Osteocyte (in vitro differentiated cells): ENCODE measurements at regions not wholly inside any gene's neighbourhood (a gene's known extent, or its start where the extent isn't known, plus 50 kb on each side); places are given as distances from the start of the nearest gene placed in this dataset.
"Not testable (repeated sequence)": the region's sequence is repeated elsewhere in the genome, so short reads cannot be mapped to it uniquely, and the experiment has no call there.

Experiments
- DNase-seq: peaks from one replicate; pipeline ENCODE4 v3.0.0; 2021; ENCODE audit warnings: mixed read lengths; ENCODE audit not compliant: unreplicated experiment; ENCODE audit errors: extremely low spot score
- H3K27ac Mint-ChIP-seq: one replicate; pipeline ENCODE4 v1.8.0; 2021; ENCODE audit warnings: mild to moderate bottlenecking, mixed read lengths; ENCODE audit not compliant: unreplicated experiment
- H3K27me3 Mint-ChIP-seq: one replicate; pipeline ENCODE4 v1.8.0; 2021; ENCODE audit warnings: mixed read lengths; ENCODE audit not compliant: unreplicated experiment
- H3K36me3 Mint-ChIP-seq: one replicate; pipeline ENCODE4 v1.8.0; 2021; ENCODE audit warnings: mixed read lengths; ENCODE audit not compliant: unreplicated experiment
- H3K4me1 Mint-ChIP-seq: one replicate; pipeline ENCODE4 v1.8.0; 2021; ENCODE audit warnings: mixed read lengths; ENCODE audit not compliant: unreplicated experiment
- H3K4me3 Mint-ChIP-seq: one replicate; pipeline ENCODE4 v1.8.0; 2021; ENCODE audit warnings: mild to moderate bottlenecking, moderate library complexity, mixed read lengths; ENCODE audit not compliant: unreplicated experiment
- H3K9me3 Mint-ChIP-seq: one replicate; pipeline ENCODE4 v1.8.0; 2021; ENCODE audit warnings: mixed read lengths; ENCODE audit not compliant: unreplicated experiment
- CTCF ChIP-seq: fragments of 200-600 bp; sonication (generic); IDR thresholded peaks from 2 replicates; pipeline ENCODE4 v1.5.0; 2021; ENCODE audit warnings: antibody characterized with exemption, mild to moderate bottlenecking, moderate library complexity

DNA sequence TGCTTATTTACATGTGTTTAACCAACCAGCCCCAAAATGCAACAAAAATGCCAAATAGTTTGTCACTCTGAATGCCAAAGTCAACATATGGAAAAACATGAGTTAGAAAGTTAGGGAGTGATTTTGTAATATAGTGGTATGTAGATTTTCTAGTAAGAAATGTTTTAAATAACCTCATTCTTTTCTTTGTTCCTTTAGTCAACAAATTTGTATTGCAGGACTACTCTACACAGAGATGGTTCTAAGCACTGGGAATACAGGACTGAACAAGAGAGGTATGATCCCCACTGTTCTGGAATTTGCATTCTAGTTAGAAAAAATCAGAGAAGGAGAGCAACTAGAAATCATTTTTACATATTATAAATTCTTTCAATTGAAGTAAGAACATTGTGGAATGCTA is 218.8 kb upstream of the ANXA10 start:
- no peak overlapping the region for H3K27ac Mint-ChIP-seq
- no peaks in the 10 kb centered on the region for H3K36me3 Mint-ChIP-seq
- no peak overlapping the region for H3K4me3 Mint-ChIP-seq
- H3K9me3 Mint-ChIP-seq, result no peaks in the 10 kb centered on the region
- peaks cover 3% of the 10 kb centered on the region for H3K4me1 Mint-ChIP-seq
- H3K27me3 Mint-ChIP-seq, result peaks cover 11% of the 10 kb centered on the region
- DNase-seq, result no peak
- no peak for TF ChIP-seq CTCF

DNA sequence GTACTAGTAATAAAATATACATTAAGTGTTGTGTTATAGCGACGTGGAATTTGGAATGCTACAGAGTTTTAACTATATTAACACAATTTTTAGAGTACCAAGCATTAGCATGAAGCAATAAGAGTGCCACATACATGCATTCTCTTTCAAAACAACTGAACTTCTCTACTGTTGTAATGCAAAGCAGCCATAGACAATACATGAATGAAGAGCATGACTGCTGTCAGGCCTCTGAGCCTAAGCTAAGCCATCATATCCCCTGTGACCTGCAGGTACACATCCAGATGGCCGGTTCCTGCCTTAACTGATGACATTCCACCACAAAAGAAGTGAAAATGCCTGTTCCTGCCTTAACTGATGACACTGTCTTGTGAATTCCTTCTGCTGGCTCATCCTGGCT is 216.2 kb upstream of the ANXA10 start:
- H3K27me3 Mint-ChIP-seq, result peaks cover 14% of the 10 kb centered on the region
- not testable (repeated sequence) for H3K9me3 Mint-ChIP-seq, H3K27ac Mint-ChIP-seq, H3K4me1 Mint-ChIP-seq, H3K36me3 Mint-ChIP-seq, DNase-seq, H3K4me3 Mint-ChIP-seq

DNA sequence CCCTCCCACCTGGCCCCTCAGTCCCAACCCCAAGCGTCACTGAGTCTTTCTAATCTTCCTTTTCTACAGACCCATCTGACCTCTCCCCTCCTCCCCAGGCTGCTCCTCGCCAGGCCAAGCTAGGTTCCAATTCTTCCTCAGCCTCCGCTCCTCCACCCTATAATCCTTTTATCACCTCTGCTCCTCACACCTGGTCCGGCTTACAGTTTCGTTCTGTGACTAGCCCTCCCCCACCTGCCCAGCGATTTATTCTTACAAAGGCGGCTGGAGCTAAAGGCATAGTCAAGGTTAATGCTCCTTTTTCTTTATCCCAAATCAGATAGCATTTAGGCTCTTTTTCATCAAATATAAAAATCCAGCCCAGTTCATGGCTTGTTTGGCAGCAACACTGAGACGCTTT is 214.5 kb upstream of the ANXA10 start:
- not testable (repeated sequence) for H3K4me3 Mint-ChIP-seq, H3K9me3 Mint-ChIP-seq, H3K36me3 Mint-ChIP-seq, DNase-seq, H3K27ac Mint-ChIP-seq, H3K4me1 Mint-ChIP-seq
- H3K27me3 Mint-ChIP-seq, result peaks cover 13% of the 10 kb centered on the region

DNA sequence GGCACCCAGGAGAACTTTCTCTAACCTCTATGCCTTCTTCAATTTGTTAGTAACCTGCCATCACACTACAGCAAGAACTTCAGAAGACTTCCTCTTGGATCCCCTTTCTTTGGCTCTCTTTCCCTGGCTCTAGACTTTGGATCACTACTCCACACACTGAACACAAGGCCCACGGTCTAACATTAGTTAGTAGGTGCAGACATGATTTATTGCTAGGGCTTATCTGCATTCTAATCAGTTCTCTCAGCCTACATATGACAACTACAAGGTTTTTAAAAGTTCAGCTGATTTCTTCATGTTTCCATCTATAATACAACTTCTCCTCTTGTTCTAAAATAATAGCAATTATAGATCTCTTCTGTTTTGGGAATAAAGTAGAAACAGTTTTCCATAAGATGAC is 209.1 kb upstream of the ANXA10 start:
- DNase-seq, result no peak
- Mint-ChIP-seq H3K27ac (no peak overlapping the region), H3K4me3 (no peak overlapping the region), H3K9me3 (peaks cover 4% of the 10 kb centered on the region), H3K36me3 (no peaks in the 10 kb centered on the region), H3K4me1 (peaks cover 7% of the 10 kb centered on the region), H3K27me3 (peaks cover 3% of the 10 kb centered on the region)
- TF ChIP-seq CTCF, result no peak

- peaks cover 4% of the 10 kb centered on the region for H3K9me3 Mint-ChIP-seq
- no peaks in the 10 kb centered on the region for H3K36me3 Mint-ChIP-seq
- DNase-seq, result no peak
- H3K4me1 Mint-ChIP-seq, result peaks cover 7% of the 10 kb centered on the region
- TF ChIP-seq CTCF, result no peak
- no peak overlapping the region for H3K4me3 Mint-ChIP-seq
- H3K27ac Mint-ChIP-seq, result no peak overlapping the region
- peaks cover 1% of the 10 kb centered on the region for H3K27me3 Mint-ChIP-seq
Measured at GRCh38 chr4:167885071-167885470, 207.3 kb upstream of the ANXA10 start.

DNA sequence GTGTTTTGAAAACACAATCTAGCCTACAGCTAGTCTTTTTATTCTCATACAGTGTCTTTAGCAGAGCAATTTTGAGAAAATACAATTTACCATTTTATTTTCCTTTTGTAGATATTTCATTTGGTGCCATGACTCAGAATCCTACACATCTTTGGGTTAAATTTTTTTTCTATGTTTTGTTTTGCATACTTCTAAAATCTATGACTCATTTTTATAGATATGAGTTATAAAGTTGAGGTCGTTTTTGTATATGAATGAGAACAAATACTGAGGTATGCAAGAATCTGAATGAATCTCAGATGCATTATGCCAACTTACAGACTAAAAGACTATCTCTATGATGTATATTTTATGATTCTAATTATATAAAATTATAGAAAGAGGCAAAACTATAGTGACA is 206.5 kb upstream of the ANXA10 start:
- no peaks in the 10 kb centered on the region for H3K27me3 Mint-ChIP-seq
- peaks cover 7% of the 10 kb centered on the region for H3K4me1 Mint-ChIP-seq
- no peaks in the 10 kb centered on the region for H3K36me3 Mint-ChIP-seq
- H3K27ac Mint-ChIP-seq, result no peak overlapping the region
- no peak for DNase-seq
- H3K4me3 Mint-ChIP-seq, result no peak overlapping the region
- no peak for TF ChIP-seq CTCF
- H3K9me3 Mint-ChIP-seq, result peaks cover 4% of the 10 kb centered on the region
